Hepatocyte (in vitro differentiated cells): ENCODE measurements at regions not wholly inside any gene's neighbourhood (a gene's known extent, or its start where the extent isn't known, plus 50 kb on each side); places are given as distances from the start of the nearest gene placed in this dataset.
"Not testable (repeated sequence)": the region's sequence is repeated elsewhere in the genome, so short reads cannot be mapped to it uniquely, and the experiment has no call there.

Experiments
- DNase-seq: peaks from one replicate; pipeline ENCODE4 v3.0.0-alpha.2; 2016; ENCODE audit warnings: low spot score
- H2AFZ ChIP-seq: fragments of 200-600 bp; sonication (generic); 2 replicates; pipeline ENCODE4 v1.6.0; 2016; ENCODE audit warnings: antibody characterized with exemption, mild to moderate bottlenecking
- H3K27ac ChIP-seq: fragments of 200-600 bp; sonication (generic); 2 replicates; pipeline ENCODE4 v1.5.1; 2016; ENCODE audit warnings: mild to moderate bottlenecking
- H3K27me3 ChIP-seq: fragments of 200-600 bp; sonication (generic); 2 replicates; pipeline ENCODE4 v1.6.1; 2016
- H3K36me3 ChIP-seq: fragments of 200-600 bp; sonication (generic); replicated peaks from 2 replicates; pipeline ENCODE4 v1.5.1; 2016; ENCODE audit warnings: low read depth; ENCODE audit not compliant: insufficient read depth
- H3K4me1 ChIP-seq: fragments of 200-600 bp; sonication (generic); 2 replicates; pipeline ENCODE4 v1.5.1; 2016; ENCODE audit warnings: mild to moderate bottlenecking, moderate library complexity; ENCODE audit not compliant: insufficient read depth
- H3K4me2 ChIP-seq: fragments of 200-600 bp; sonication (generic); 2 replicates; pipeline ENCODE4 v1.6.0; 2016
- H3K4me3 ChIP-seq: fragments of 200-600 bp; sonication (generic); 2 replicates; pipeline ENCODE4 v1.5.1; 2016; ENCODE audit warnings: mild to moderate bottlenecking
- H3K79me2 ChIP-seq: fragments of 200-600 bp; sonication (generic); 2 replicates; pipeline ENCODE4 v1.6.0; 2017; ENCODE audit warnings: mild to moderate bottlenecking
- H3K9me2 ChIP-seq: fragments of 200-600 bp; sonication (generic); replicated peaks from 2 replicates; pipeline ENCODE4 v1.6.0; 2017; ENCODE audit warnings: mild to moderate bottlenecking; ENCODE audit not compliant: insufficient read depth
- H3K9me3 ChIP-seq: fragments of 200-600 bp; sonication (generic); 2 replicates; pipeline ENCODE4 v1.5.1; 2016; ENCODE audit warnings: low read depth, mild to moderate bottlenecking
- H4K20me1 ChIP-seq: fragments of 200-600 bp; sonication (generic); 2 replicates; pipeline ENCODE4 v1.6.0; 2016; ENCODE audit warnings: mild to moderate bottlenecking; ENCODE audit not compliant: insufficient read depth, poor library complexity, severe bottlenecking
- CTCF ChIP-seq: fragments of 200-600 bp; sonication (generic); IDR thresholded peaks from 2 replicates; pipeline ENCODE4 v1.5.1; 2016; ENCODE audit warnings: antibody characterized with exemption, mild to moderate bottlenecking; ENCODE audit not compliant: poor library complexity
- EZH2 ChIP-seq: fragments of 200-600 bp; sonication (generic); IDR thresholded peaks from 2 replicates; pipeline ENCODE4 v1.6.1; 2016; ENCODE audit warnings: antibody characterized with exemption, mild to moderate bottlenecking, borderline replicate concordance
- EZH2phosphoT487 ChIP-seq: fragments of 200-600 bp; sonication (generic); IDR thresholded peaks from one replicate; pipeline ENCODE4 v1.6.1; 2018; ENCODE audit warnings: antibody characterized with exemption, mild to moderate bottlenecking, low read depth, moderate library complexity; ENCODE audit not compliant: unreplicated experiment, severe bottlenecking
- WGBS: methylation state at CpG from one replicate; pipeline ENCODE4 v1.1.6; 2016; ENCODE audit warnings: low lambda C conversion rate; ENCODE audit errors: missing lambda C conversion rate; 5-methylcytosine and 5-hydroxymethylcytosine counted together

GRCh38 chr6:15936503-15936902 lies 192.4 kb upstream of the MYLIP start:
- Histone ChIP-seq H2AFZ (no peak overlapping the region), H3K4me3 (no peak overlapping the region), H3K27me3 (no peaks in the 10 kb centered on the region), H3K4me1 (no peaks in the 10 kb centered on the region), H3K36me3 (no peaks in the 10 kb centered on the region), H3K9me2 (no peaks in the 10 kb centered on the region), H3K4me2 (no peak overlapping the region), H4K20me1 (no peaks in the 10 kb centered on the region), H3K27ac (no peak overlapping the region), H3K9me3 (peaks cover 5% of the 10 kb centered on the region), H3K79me2 (no peaks in the 10 kb centered on the region)
- DNase-seq, result no peak
- TF ChIP-seq CTCF (no peak), EZH2phosphoT487 (no peak), EZH2 (no peak)
- WGBS, result 77% methylated on average over 1 of the region's 1 CpG

- Histone ChIP-seq H3K36me3 (no peaks in the 10 kb centered on the region), H3K27me3 (no peaks in the 10 kb centered on the region), H2AFZ (no peak overlapping the region), H3K79me2 (no peaks in the 10 kb centered on the region), H3K9me2 (no peaks in the 10 kb centered on the region), H3K4me3 (no peak overlapping the region), H3K4me1 (no peaks in the 10 kb centered on the region), H4K20me1 (no peaks in the 10 kb centered on the region), H3K27ac (no peak overlapping the region), H3K9me3 (peaks cover 6% of the 10 kb centered on the region), H3K4me2 (no peak overlapping the region)
- no peak for DNase-seq
- TF ChIP-seq EZH2 (no peak), CTCF (no peak), EZH2phosphoT487 (no peak)
- WGBS, result 85% methylated on average over 1 of the region's 1 CpG
Measured at GRCh38 chr6:15935661-15936060, 193.2 kb upstream of the MYLIP start.

- not testable (repeated sequence) for H3K4me2 ChIP-seq, H3K36me3 ChIP-seq, H3K79me2 ChIP-seq, H3K27me3 ChIP-seq, H3K4me1 ChIP-seq, H3K9me3 ChIP-seq, H3K4me3 ChIP-seq, DNase-seq, H3K9me2 ChIP-seq, H4K20me1 ChIP-seq, H2AFZ ChIP-seq, H3K27ac ChIP-seq
- whole genome bisulfite sequencing, result 96% methylated on average over 6 of the region's 6 CpGs
Measured at GRCh38 chr6:15931697-15932096, 197.2 kb upstream of the MYLIP start.

- H3K27me3 ChIP-seq, result no peaks in the 10 kb centered on the region
- 91% methylated on average over 3 of the region's 3 CpGs for WGBS
Measured at GRCh38 chr6:15930207-15930606, 198.7 kb upstream of the MYLIP start.

More at GRCh38 chr6:15930207-15930606, 198.7 kb upstream of the MYLIP start:
- no peaks in the 10 kb centered on the region for H4K20me1 ChIP-seq
- H3K9me2 ChIP-seq, result no peaks in the 10 kb centered on the region
- no peak overlapping the region for H3K27ac ChIP-seq
- H3K4me3 ChIP-seq, result no peak overlapping the region
- DNase-seq, result no peak
- H2AFZ ChIP-seq, result no peak overlapping the region
- peaks cover 6% of the 10 kb centered on the region for H3K9me3 ChIP-seq
- no peaks in the 10 kb centered on the region for H3K4me1 ChIP-seq
- no peaks in the 10 kb centered on the region for H3K79me2 ChIP-seq
- H3K36me3 ChIP-seq, result no peaks in the 10 kb centered on the region
- TF ChIP-seq EZH2phosphoT487 (no peak), EZH2 (no peak), CTCF (no peak)
- H3K4me2 ChIP-seq, result no peak overlapping the region
